Psoas muscle (tissue), 7 donors: ENCODE measurements at regions not wholly inside any gene's neighbourhood (a gene's known extent, or its start where the extent isn't known, plus 50 kb on each side); places are given as distances from the start of the nearest gene placed in this dataset.
"Not testable (repeated sequence)": the region's sequence is repeated elsewhere in the genome, so short reads cannot be mapped to it uniquely, and the experiment has no call there.

Source experiments
- ATAC-seq, 4 donors: fragments of 200-7000 bp; cut with Tn5 transposase; one replicate each; pipeline ENCODE4 v1.9.1; 2020; ENCODE audit warnings: moderate library complexity in 3 of 4, mild to moderate bottlenecking in 2 of 4
- DNase-seq, 2 donors: peaks; one replicate each; pipeline ENCODE4 v3.0.0-alpha.2; 2020
- H3K27ac ChIP-seq: fragments of 200-600 bp; one replicate; pipeline ENCODE4 v1.8.0; 2022
- H3K27me3 ChIP-seq, 3 donors: fragments of 200-600 bp in 1 of 3; one replicate each; pipeline versions ENCODE4 v1.6.1 to v1.8.0; 2013 to 2022; ENCODE audit warnings: low read length in 2 of 3, mild to moderate bottlenecking in 2 of 3, moderate library complexity in 1 of 3; ENCODE audit not compliant: insufficient read depth in 3 of 3
- H3K36me3 ChIP-seq, 2 donors: fragments of 200-600 bp in 1 of 2; one replicate each; pipeline versions ENCODE4 v1.6.1 to v1.8.0; 2013 to 2022; ENCODE audit warnings: low read depth in 1 of 2, mild to moderate bottlenecking in 1 of 2, moderate library complexity in 1 of 2; ENCODE audit not compliant: insufficient read depth in 1 of 2
- H3K4me1 ChIP-seq: fragments of 200-600 bp; one replicate; pipeline ENCODE4 v1.8.0; 2022
- H3K4me3 ChIP-seq: fragments of 200-600 bp; one replicate; pipeline ENCODE4 v1.8.0; 2022; ENCODE audit warnings: mild to moderate bottlenecking
- H3K9me3 ChIP-seq: fragments of 200-600 bp; one replicate; pipeline ENCODE4 v1.8.0; 2022
- CTCF ChIP-seq: fragments of 200-600 bp; IDR thresholded peaks from one replicate; pipeline ENCODE4 v1.8.0; 2022; ENCODE audit warnings: antibody characterized with exemption
- WGBS, 3 donors: extraction: QIAGEN DNeasy Blood & Tissue Kit; methylation state at CpG; one replicate each; pipeline versions ENCODE4 v1.1.6 to v1.1.7; 2013; 5-methylcytosine and 5-hydroxymethylcytosine counted together
- intact Hi-C, 2 donors: fragments of 100-400 bp; cut with DNase I; formaldehyde crosslinking; loops; one replicate each; pipeline versions ENCODE4 v1.11.0 to v1.14.2; 2022
- donor health status: healthy with polysubstance abuse.
- donor health status: DM: no; HTN: no; CAD: no; lungs with moderate emphysema.
- donor health status: Bipolar disorder and iron deficiency.
- donor health status: healthy.
- donor health status: DM: yes; HTN: yes; CAD: no.
- donor health status: DM: no; HTN: no; CAD: no.
- donor health status: DM: yes; HTN: yes; CAD: no.

GRCh38 chr12:87338681-87339080, 690.5 kb downstream of the C12orf50 start:
- no peaks in the 10 kb centered on the region for H3K27me3 ChIP-seq
- H3K27ac ChIP-seq: no peak overlapping the region
- intact Hi-C loops: no loop called here
- H3K36me3 ChIP-seq: no peaks in the 10 kb centered on the region
- TF ChIP-seq CTCF: no peak
- no peak for ATAC-seq
- WGBS, 3 donors: 72 to 82% (median 76%) methylated on average over 2 of the region's 2 CpGs
- H3K9me3 ChIP-seq: no peaks in the 10 kb centered on the region
- no peaks in the 10 kb centered on the region for H3K4me1 ChIP-seq
- no peak for DNase-seq
- no peak overlapping the region for H3K4me3 ChIP-seq

GRCh38 chr12:87336814-87337336, 692.3 kb downstream of the C12orf50 start:
- no peak for TF ChIP-seq CTCF
- WGBS, 3 donors: 60 to 69% (median 69%) methylated on average over 2 of the region's 2 CpGs
- Histone ChIP-seq H3K9me3 (no peaks in the 10 kb centered on the region), H3K36me3 (no peaks in the 10 kb centered on the region), H3K4me3 (no peak overlapping the region), H3K27me3 (no peaks in the 10 kb centered on the region), H3K27ac (no peak overlapping the region), H3K4me1 (no peaks in the 10 kb centered on the region)
- DNase-seq: no peak
- intact Hi-C loops: no loop called here
- no peak for ATAC-seq

- Histone ChIP-seq H3K9me3 (no peaks in the 10 kb centered on the region), H3K36me3 (no peaks in the 10 kb centered on the region), H3K27me3 (no peaks in the 10 kb centered on the region), H3K4me3 (no peak overlapping the region), H3K27ac (no peak overlapping the region), H3K4me1 (no peaks in the 10 kb centered on the region)
- intact Hi-C loops: no loop called here
- no peak for TF ChIP-seq CTCF
- ATAC-seq (no peak), DNase-seq (no peak)
- WGBS, 3 donors: 17 to 25% (median 21%) methylated on average over 5 of the region's 5 CpGs
Observed at GRCh38 chr12:87332987-87333726, 696.0 kb downstream of the C12orf50 start.

- 93 to 99% (median 96%) methylated on average over 15 to 30 of the region's 30 CpGs for WGBS, 3 donors
- H3K27ac ChIP-seq, ATAC-seq, H3K27me3 ChIP-seq, H3K9me3 ChIP-seq, DNase-seq, H3K4me1 ChIP-seq, H3K36me3 ChIP-seq, intact Hi-C loops, H3K4me3 ChIP-seq: not testable (repeated sequence)
Observed at GRCh38 chr12:87330071-87330555, 699.1 kb downstream of the C12orf50 start.

- no peak for TF ChIP-seq CTCF
Observed at GRCh38 chr12:87329076-87329863, 699.9 kb downstream of the C12orf50 start.

More at GRCh38 chr12:87329076-87329863, 699.9 kb downstream of the C12orf50 start:
- no peaks in the 10 kb centered on the region for H3K9me3 ChIP-seq
- no peaks in the 10 kb centered on the region for H3K36me3 ChIP-seq
- DNase-seq: no peak
- intact Hi-C loops: no loop called here
- H3K27me3 ChIP-seq: no peaks in the 10 kb centered on the region
- H3K4me3 ChIP-seq: no peak overlapping the region
- WGBS, 3 donors: 87 to 89% (median 89%) methylated on average over 2 of the region's 2 CpGs
- no peaks in the 10 kb centered on the region for H3K4me1 ChIP-seq
- no peak for ATAC-seq
- H3K27ac ChIP-seq: no peak overlapping the region
